ENCODE measurements at regions not wholly inside any gene's neighbourhood (a gene's known extent, or its start where the extent isn't known, plus 50 kb on each side); places are given as distances from the start of the nearest gene placed in this dataset.
A peak's percentile ranks its signal among the peaks of the same experiment; 100 is the strongest.

DNA sequence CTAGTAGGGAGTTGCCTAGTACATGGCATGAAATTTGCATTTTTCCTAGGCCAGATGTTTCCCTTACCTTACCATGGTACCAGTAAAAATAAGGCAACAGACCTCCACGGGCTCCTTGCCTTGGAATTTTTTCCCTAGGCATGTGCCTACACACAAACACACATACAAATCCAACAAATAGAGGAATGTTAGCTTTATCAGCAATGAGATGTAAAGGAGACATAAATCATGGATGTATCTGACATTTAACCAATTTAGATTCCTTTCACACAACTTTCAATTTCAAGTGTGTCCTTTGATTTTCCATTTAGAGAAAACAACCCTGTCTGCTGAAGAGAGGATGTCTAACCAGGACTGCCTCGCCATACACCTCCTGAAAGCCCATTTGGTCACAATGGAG, 209.7 kb upstream of the SP4 start:
- DNase-seq (ENCODE audit: low read depth in 2 of 2) = no peak

DNA sequence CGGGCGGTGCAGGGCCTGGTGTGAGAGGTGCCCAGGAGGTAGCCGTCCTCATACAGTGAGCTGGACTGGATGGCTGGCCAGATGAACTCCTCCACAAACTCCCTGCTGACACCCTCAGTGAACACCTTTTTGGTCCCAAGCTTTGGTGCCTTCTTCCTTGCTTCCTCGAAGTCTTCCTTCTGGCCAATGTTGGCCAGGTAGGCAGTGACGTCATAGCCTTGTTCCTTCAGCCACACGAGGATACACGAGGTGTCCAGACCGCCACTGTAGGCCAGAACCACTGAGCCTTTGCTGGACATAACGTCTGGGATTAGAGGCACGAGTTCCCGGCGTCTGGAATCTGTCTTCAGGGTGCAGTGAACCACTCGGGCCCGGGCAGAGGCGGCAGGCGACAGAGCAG, 206.8 kb upstream of the SP4 start:
- DNase-seq (ENCODE audit: low read depth in 2 of 2) = no peak

DNA sequence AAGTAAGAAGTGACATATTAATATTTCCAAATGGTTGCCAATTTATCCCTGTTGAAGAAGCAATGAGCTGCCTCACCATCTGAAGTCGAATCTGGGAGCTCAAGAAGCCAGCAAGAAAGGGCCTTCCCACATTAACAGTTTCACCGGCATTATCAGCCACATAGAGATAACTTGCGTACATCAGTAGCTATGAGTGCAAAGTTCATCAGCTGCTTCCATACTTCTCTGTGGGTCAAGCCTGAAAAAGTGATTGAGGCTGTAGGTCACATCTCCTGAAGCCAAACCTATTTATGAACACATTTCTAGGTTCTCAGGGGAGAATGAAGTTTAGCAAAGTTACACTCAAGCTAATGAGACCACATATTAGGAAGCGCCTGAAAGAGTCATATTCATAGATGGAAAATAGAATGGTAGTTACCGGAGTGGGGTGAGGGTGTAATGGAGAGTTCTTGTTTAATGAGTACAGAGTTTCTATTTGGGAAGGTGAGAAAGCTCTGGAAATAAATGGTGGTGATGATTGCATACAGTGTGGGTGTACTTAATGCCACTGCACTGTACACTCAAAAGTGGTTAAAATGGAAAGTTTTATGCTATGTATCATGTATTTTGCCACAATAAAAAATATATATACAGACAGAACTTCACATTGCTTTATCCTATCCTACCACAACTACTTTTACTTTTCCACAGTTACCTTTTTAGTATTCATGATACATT, 189.3 kb upstream of the SP4 start:
- DNase-seq (ENCODE audit: low read depth in 2 of 2) = no peak

DNA sequence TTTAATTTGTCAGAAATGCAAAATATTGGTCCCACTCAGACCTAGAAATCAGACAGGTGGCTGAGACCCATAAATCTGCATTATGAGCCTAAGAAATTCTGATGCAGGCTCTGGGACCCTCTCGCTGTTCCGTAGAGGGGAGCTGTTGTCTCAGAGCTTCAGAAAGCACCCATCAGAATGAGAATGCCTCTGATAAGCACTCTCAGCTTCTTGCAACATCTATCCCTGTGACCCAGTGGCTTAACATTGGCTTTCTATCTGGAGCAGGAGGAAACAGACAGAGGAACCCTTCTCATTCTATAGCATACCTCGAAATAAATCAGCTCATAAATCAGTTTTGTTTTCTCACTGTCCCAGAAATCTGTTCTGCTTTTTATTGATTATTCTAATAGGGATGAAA, 184.6 kb upstream of the SP4 start:
- no peak for DNase-seq (ENCODE audit: low read depth in 2 of 2)

DNA sequence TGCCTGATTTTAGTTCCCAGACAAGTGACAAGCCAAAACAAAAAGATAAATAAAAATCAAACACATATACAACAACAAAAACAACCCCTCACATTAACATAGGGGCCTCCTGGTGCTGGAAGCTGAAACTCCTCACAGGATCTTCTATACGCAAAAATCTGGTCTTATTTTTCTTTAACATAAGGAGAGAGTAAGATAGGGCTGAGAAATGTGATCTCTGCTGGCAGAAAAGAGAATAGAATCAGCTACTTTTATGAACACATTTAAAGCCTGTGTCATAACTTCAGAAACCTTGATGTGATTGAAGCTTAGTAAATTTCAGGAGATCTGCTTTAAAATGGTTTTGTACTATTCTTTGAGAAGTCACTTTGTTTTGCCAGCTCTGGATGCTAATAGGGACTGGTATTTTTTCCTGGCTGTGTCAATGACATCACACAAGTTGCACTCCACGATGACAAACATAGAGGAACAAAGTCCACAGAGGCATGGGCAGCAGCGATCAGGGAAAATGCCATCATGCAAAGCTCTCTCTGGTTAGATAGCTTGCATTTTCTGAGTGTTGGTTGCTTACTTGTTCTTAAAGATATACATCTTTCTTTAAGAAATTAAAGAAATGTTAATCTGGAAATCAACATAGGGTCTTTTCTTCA, 176.6 kb upstream of the SP4 start:
- no peak for DNase-seq (ENCODE audit: low read depth in 2 of 2)

DNA sequence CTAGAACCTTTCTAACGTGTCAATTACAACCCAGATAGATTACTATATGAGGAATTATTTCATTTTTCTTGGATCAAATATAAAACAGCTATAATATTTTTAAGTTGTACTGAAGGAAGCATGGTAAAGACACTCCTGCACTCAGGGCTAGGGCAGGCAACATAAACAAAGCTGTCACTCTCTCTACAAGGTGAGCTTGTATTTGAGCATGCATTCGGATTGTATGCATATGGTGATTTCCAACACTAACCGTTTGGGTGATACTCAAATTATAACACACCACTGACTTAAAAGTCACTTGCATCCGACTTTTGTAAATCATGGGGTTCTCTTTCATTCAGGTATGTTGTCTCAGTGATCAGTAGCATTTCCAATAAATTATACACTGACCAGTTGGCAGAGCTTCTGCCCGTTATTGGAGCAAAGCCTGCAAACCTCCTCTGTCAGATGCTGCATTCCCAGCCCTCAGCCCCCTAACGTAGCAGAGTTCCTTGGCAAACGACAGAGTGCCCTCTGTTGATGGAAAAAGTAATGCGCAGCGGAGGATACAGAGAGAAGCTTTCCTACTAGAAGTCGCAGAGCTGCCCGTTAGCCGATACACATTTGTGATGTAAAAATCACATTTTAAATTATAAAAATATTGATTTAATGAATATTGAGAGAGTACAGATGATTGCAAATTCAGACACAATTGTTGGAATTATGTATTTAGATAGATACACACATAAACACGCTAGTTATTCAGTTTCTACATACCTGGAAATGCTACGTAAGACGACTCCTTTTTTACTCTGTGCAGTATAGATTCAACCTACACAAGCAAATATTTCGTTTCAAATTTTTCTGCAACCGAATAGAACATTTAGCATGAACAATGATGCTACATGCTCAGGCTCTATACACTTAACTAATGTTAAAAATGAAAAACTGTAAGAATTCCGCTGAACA, 173.9 kb upstream of the SP4 start:
- DNase-seq (ENCODE audit: low read depth in 2 of 2) = peak in 1 of 2 donors; percentile 16

DNA sequence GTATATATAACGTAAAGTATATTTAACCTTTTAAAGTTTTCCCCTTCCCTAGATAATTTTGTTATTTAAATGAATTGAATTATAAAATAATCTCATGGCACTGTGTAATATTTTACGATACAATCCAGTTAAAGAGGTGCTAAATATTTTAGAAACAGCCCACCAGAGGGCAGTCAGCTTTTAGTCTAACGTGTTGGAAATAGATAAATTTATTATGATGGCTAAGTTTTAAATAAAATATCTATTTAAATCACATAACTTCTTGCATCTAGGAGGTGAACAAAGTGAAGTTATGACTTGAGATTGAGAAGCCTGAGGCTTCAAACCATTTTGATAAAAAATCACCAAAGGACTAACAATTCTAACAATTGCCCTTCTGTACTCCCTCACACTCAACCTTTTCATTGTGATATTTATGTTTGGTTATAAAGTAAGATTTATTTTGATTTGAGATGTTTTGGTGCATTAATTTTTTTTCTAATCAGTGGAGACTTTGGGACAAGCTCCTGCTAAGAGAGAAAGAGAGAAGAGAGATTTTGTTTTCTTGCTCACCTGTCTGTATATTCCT, 171.5 kb upstream of the SP4 start:
- DNase-seq (ENCODE audit: low read depth in 2 of 2) = no peak

DNA sequence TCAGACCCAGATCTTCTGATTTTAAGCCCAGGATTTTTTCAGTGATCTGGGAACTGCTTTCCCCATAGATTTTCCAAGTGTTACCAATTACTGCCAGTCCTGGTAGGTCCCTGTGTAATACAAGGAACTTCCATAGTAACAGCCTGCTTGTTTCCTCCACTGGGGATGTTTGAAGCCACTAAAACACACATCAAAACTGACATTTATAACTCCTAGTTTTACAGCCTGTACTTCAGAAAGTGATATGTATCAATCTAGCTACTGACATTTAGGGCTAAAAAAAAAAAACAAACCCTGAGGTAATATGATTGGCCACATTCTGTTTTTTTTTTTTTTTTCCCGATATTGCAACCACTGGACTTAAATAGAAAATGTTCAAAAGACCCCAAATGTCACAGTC, 166.9 kb upstream of the SP4 start:
- DNase-seq (ENCODE audit: low read depth in 2 of 2) = no peak

DNA sequence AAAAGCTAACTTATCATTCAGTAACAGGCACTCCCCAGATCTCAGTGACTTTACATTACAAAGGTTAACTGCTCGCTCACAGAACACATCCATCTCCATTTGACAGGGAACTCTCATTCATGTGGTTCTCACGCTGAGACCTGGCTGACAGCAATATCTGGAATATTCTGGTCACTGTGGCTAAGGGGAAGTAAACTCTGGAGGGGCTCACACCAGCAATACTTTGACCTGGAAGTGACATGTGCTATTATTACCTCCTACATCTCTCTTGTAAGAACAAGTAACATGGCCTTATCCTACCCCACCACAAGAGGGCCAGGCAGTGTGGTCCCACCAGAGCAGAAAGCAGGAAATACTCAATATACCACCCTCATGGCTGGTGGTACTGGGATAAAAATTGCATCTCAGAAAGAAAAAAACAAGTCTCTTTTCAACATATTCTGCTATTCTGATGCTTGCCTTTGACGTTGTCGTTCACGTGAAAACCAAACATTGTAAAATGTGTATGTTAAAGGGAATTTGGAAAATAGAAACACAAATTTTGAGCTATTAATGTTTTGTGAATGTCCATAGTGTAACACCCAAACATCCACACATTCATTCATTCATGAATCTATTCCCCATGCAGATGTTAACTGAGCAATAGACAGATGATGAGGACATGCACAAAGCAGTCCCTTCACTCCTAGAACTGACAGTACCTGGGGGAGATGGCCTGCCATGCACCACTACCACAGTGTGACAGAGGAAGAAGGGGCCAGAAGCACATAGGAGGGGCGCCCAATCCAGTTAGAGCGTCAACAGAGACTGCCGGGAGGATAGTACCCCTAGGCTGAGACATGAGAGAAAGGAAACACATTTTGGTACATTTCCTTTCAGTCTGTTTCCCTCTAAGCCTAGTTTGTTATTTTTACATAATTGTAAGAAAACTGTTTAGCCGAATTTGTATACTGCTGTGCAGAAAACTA, 166.0 kb upstream of the SP4 start:
- DNase-seq (ENCODE audit: low read depth in 2 of 2) = peak; percentile 21 to 33

DNA sequence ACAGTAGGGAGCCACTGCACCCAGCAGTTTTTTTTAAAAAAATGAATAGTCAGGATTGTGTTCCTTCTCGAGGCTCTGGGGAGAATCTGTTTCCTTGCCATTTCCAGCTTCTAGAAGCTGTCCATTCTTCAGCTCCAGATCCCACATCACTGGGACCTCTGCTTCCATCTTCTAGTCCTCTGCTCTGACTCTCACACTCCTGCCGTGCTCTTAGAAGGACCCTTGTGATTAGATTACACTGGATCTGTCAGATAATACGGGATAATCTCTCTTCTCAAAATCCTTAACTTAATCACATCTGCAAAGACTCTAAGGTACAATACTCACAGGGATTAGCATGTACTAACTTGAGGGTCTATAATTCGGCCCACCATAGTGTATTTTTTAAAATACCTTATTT, 158.9 kb upstream of the SP4 start:
- no peak for DNase-seq (ENCODE audit: low read depth in 2 of 2)

DNA sequence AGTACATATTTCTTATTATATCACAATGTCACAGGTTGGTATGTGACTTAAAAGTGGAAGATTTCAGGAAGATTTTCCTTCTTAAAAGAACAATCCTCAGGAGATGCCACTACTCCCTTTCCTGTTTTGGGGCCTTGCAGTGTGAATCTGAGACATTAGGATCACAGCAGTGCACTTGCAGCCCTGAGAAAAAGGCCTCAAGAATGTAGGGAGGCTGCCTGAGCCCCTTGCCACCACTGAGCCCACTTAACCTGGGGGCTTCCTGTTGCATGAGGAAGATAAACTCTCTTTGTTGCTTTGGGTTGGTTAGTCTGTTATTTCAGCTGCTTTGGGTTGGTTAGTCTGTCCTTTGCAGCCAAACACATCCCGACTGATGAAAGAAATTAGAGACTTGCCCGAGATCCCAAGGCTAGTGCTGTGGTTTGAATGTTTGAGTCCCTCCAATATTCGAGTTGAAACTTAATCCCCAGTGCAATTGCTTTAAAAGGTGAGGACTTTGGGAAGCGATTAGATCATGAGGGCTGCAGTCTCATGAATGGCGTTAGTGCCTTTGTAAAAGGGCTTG, 151.3 kb upstream of the SP4 start:
- no peak for DNase-seq (ENCODE audit: low read depth in 2 of 2)

DNA sequence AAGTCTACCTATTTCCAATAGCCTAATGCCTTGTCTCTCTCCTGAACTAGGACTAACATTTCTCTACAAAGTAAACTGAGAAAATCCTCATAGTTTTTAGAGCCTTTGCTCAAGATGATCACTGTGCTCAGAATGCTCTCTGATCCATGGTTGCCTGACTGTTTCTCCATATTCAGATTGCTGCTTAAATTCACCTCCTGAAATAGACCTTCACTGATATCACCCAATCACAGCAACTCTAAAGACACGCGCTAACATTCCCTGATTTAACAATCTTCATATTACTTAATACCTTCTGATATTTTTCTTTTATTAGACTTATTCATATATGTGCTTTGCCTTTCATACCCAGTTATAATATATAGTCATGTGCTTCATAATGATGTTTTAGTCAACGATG, 148.9 kb upstream of the SP4 start:
- no peak for DNase-seq (ENCODE audit: low read depth in 2 of 2)

DNA sequence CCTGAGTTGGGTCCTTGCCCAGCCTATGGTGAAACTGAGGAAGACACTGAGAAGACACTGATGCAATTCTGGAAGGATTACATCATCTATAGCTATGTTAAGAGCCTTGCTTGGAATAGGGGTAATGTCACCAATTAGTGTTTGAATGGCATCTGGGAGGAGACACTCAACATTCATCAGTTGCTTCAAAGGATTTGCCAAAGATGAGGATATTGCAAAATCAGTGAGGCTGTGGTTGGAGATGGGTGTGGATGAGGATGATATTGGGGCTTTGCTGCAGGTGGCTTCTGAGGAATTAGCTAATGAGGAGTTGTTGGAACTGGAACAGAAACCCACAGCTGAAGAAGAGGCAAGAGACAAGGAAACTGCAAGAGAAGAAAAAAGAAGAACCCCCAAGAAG, 146.7 kb upstream of the SP4 start:
- no peak for DNase-seq (ENCODE audit: low read depth in 2 of 2)

DNA sequence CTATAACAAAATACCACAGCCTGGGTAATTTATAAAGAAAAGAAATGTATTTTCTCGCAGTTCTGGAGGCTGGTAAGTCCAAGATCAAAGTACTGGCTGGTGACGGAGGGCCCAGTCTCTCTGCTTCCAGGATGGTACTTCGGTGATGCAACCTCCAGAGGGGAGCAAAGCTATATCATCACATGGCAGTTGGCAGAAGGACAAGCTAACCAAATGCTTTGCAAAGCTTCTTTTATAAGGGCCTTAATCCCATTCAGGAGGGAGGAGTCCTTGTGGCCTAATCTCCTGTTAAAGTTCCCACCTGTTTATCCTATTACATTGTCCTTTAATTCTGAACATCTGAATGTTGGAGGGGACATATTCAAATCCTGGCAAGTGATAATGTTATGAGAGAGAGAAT, 134.1 kb upstream of the SP4 start:
- no peak for DNase-seq (ENCODE audit: low read depth in 2 of 2)

DNA sequence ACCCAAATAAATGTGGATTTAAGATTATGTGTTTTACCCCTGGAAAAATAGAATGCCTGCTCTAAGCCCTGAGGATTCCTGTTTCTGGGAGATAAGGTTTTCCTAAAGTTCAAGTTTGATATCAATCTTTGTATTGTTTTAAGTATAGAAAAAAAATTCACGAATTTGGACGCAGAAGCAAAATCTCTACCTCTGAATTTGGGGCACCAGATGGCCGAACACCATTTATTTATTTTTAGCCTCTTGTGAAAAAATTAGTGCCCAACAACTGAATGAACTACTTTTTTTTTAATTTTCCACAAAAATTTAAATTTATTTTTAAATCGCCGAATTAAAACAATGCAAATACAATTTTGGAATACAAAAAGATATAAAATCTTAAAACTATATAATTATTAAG, 128.1 kb upstream of the SP4 start:
- no peak for DNase-seq (ENCODE audit: low read depth in 2 of 2)

DNA sequence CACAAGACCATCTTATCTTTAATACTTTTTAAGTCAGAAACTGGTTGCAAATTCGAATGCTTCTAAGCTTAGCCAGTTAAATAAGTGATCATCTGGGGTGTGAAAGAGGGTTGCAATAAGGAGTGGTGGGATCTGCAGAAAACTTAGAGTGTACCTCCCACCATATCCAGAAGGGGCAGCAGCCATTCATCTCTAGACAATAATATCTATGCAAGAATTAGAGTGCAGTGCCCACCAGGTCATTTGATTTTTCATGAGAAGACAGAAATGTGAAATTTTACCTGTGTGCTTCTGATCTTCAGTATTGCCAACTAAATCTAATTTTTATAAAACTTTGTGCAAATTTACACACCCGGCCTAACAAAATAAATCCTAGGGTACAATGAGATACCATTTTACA, 127.2 kb upstream of the SP4 start:
- DNase-seq (ENCODE audit: low read depth in 2 of 2) = no peak

DNA sequence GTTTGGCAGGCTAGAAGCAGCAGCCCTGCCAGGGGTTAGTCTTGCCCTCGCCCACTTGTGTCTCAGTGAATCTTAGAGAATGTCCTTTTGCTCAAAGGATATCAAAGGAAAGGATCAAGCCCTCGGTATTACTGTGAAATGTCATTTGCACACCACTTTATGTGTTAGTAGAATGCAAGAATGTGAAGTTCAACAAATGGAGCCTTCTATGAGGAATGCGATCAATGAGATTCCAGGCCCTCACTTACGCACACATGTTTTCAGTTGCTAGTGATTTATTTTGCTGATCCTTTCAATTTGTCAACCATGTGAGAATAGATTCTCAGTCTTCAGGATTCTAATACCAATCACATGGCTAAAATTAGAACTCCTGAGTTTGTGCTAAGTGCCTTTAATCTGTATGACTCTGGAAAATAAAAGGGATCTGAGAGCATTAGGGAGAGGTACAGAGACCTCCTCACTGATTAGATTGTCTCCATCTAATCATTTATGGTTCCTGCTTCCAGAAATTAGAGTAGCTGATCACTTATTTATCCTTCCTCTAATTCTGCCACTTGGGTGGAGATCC, 123.0 kb upstream of the SP4 start:
- no peak for DNase-seq (ENCODE audit: low read depth in 2 of 2)

DNA sequence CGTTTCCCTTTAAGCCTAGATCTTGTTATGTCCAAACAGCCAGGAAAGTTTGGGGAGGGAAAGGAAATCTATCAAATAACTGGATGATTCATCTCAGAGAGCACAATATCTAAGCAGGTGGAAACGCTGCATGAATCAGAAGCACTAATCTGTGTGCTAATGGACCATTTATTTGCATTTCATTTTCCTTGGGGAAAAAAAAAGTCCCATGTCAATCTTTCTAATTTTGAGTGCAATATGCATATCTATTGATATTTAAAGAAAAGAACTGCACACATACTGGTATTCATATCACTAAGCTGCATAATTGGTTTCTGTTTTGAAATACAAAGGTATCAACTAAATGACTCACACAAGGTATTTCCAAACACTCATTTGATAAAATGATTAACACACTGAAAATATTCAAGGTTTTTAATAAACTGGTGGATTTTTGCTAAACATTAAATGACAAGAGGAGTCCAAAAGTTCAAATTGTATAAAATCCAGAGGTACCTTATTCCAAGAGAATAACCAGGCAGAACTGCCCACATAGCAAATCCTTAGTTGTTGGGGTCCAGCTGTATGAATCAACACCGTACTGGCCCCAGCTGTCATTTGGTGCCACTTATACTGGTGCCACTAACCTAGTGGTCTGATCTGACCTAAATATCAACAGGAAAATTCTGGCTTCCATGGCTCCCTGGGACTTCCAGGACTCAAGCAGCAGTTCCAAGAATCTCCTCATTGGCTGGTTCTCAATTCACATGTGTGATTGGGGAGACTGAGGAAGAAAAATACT, 122.2 kb upstream of the SP4 start:
- no peak for DNase-seq (ENCODE audit: low read depth in 2 of 2)

DNA sequence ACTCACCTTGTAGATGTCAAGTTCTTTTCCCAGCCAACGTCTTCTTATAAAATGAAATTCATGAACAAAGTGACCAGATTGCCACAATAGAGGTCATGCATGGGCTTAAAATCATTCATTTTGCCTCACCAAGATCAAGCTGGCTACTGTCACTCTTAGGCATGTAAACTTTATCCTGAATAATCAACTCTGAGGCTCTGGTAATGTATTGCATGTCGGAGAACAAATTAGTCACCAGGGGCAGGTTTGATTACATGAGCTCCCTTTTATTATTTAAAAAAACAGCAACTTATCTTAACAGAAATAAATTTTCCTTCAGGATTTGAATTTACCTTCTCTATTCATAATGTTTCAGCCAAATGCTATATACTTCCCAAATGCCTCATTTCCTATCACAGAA, 112.9 kb upstream of the SP4 start:
- DNase-seq (ENCODE audit: low read depth in 2 of 2) = no peak
